Left lung (tissue), 4 donors: ENCODE measurements at regions not wholly inside any gene's neighbourhood (a gene's known extent, or its start where the extent isn't known, plus 50 kb on each side); places are given as distances from the start of the nearest gene placed in this dataset.

Experiments used
- ATAC-seq: fragments of 200-7000 bp; cut with Tn5 transposase; one replicate; pipeline ENCODE4 v1.9.1; 2020; ENCODE audit warnings: moderate library complexity
- DNase-seq, 4 donors: peaks; one replicate each; pipeline ENCODE4 v3.0.0-alpha.2; 2013 to 2020
- H3K27ac ChIP-seq, 2 donors: fragments of 200-600 bp; sonication (generic) in 1 of 2; one replicate each; pipeline versions ENCODE4 v1.5.0 to v1.8.0; 2020 to 2021
- H3K27me3 ChIP-seq, 2 donors: fragments of 200-600 bp; sonication (generic) in 1 of 2; one replicate each; pipeline versions ENCODE4 v1.5.0 to v1.8.0; 2020 to 2021
- H3K36me3 ChIP-seq, 2 donors: fragments of 200-600 bp; sonication (generic) in 1 of 2; one replicate each; pipeline versions ENCODE4 v1.5.0 to v1.8.0; 2020 to 2021
- H3K4me1 ChIP-seq, 2 donors: fragments of 200-600 bp; one replicate each; pipeline ENCODE4 v1.8.0; 2021
- H3K4me3 ChIP-seq, 2 donors: fragments of 200-600 bp; sonication (generic) in 1 of 2; one replicate each; pipeline versions ENCODE4 v1.5.0 to v1.8.0; 2020 to 2021; ENCODE audit warnings: mild to moderate bottlenecking in 1 of 2
- H3K9me3 ChIP-seq, 2 donors: fragments of 200-600 bp; sonication (generic) in 1 of 2; one replicate each; pipeline versions ENCODE4 v1.5.0 to v1.8.0; 2020 to 2021
- intact Hi-C, 2 donors: fragments of 100-400 bp; cut with DNase I; formaldehyde crosslinking; loops; one replicate each; pipeline versions ENCODE4 v1.11.2 to v1.14.2; 2022
- TF ChIP-seq, protein P1 (sequence below), 2 donors: fragments of 200-600 bp; sonication (generic) in 1 of 2; IDR thresholded peaks; one replicate each; pipeline versions ENCODE4 v1.5.0 to v1.8.0; 2021; ENCODE audit warnings: antibody characterized with exemption in 2 of 2
- donor health status: DM: no; HTN: yes; CAD: no.
- donor health status: DM: no; HTN: no; CAD: no.

- TF ChIP-seq, protein P1, sequence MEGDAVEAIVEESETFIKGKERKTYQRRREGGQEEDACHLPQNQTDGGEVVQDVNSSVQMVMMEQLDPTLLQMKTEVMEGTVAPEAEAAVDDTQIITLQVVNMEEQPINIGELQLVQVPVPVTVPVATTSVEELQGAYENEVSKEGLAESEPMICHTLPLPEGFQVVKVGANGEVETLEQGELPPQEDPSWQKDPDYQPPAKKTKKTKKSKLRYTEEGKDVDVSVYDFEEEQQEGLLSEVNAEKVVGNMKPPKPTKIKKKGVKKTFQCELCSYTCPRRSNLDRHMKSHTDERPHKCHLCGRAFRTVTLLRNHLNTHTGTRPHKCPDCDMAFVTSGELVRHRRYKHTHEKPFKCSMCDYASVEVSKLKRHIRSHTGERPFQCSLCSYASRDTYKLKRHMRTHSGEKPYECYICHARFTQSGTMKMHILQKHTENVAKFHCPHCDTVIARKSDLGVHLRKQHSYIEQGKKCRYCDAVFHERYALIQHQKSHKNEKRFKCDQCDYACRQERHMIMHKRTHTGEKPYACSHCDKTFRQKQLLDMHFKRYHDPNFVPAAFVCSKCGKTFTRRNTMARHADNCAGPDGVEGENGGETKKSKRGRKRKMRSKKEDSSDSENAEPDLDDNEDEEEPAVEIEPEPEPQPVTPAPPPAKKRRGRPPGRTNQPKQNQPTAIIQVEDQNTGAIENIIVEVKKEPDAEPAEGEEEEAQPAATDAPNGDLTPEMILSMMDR (IDR thresholded peaks at IDR 0.05), result no peak
- Histone ChIP-seq H3K4me3 (no peak overlapping the region), H3K27ac (no peak overlapping the region), H3K9me3 (no peaks in the 10 kb centered on the region), H3K4me1 (no peaks in the 10 kb centered on the region), H3K27me3 (no peaks in the 10 kb centered on the region), H3K36me3 (no peaks in the 10 kb centered on the region)
- intact Hi-C loops, result no loop called here
- ATAC-seq (no peak), DNase-seq (no peak)
These were observed 329.8 kb downstream of the RDH14 start for GRCh38 chr2:18230668-18231067.

DNA sequence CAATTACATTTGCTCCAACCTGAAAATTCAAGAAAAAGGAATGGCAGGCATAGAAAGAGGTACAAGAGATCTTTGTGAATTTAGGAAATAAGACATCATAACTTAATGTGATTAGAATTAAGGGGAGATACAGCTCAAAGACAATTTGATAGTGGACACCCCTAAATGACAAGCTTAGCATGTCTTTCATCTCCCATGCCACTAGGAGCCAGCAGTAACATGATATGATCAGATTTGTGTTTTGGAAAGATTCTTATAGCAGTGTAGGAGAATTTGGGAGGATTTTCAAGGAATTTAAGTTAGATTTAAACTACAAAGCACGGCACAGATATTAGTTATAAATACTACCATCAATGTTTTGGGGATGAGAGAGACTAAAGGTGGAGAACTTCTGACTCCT is 340.8 kb downstream of the RDH14 start:
- DNase-seq, result no peak
- TF ChIP-seq, protein P1 (IDR thresholded peaks at IDR 0.05), result no peak
- no peaks in the 10 kb centered on the region for H3K4me1 ChIP-seq
- intact Hi-C loops, result no loop called here
- no peaks in the 10 kb centered on the region for H3K9me3 ChIP-seq
- no peak for ATAC-seq
- H3K4me3 ChIP-seq, result no peak overlapping the region
- H3K36me3 ChIP-seq, result no peaks in the 10 kb centered on the region
- H3K27me3 ChIP-seq, result no peaks in the 10 kb centered on the region
- no peak overlapping the region for H3K27ac ChIP-seq

DNA sequence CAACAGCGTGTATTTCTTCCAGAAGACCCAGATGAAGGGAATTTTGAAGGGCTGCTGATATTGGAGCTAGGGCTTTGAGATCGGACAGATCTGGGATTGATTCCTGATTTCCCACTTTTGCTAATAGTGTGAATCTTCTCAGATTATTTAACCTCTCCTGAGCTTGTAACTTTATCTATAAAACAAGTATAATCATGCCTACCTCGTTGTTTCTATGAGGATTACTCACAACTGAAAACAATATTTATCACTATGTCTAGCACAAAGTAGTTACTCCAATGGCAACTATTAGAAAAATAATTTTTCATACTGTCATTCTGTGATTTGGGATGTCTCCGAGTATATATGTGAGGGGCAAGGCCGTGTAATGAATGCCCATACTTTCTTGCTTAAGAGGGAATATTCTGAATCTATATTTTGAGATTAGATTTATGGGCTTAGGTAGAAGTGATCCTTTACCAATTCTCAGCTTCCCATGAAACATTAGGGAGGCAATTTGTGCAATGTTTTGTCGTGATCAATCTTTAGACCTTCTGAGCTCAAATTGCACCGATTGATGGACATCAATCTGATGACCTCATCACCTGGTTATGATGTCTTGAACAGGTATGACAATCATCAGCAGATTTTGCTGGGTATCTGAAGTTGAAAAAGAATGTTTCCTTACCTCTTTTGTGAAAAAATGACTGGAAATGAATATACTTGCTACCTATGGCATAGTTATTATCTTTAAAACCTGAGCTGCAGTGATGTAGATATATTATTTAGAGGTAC is 339.9 kb downstream of the KCNS3 start:
- ATAC-seq (no peak), DNase-seq (no peak)
- no peak overlapping the region for H3K4me3 ChIP-seq

DNA sequence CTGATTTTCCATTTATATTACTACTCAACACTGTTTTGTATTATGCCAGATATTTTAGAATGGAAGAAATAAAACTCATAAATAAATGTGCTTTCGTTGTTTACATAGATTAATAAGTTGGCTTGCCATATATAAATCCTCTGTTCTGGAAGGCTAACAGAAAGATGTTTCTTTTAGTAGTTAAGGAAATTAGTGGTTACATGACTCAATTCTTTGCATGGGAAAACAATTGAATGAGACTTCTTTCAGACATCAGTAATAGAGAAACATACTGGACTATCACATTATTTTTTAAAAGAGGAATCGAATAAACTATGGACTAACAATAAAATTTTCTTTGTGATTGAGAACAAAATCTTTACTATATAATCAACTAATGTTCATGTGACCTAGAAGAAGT is 336.5 kb downstream of the KCNS3 start:
- no peak overlapping the region for H3K4me3 ChIP-seq
- no peak for ATAC-seq
- H3K4me1 ChIP-seq, result no peaks in the 10 kb centered on the region
- no peak overlapping the region for H3K27ac ChIP-seq
- no peaks in the 10 kb centered on the region for H3K9me3 ChIP-seq
- DNase-seq, result no peak
- H3K36me3 ChIP-seq, result no peaks in the 10 kb centered on the region
- TF ChIP-seq, protein P1 (IDR thresholded peaks at IDR 0.05), result no peak
- no peaks in the 10 kb centered on the region for H3K27me3 ChIP-seq
- intact Hi-C loops, result no loop called here

More for the DNA sequence above, 339.9 kb downstream of the KCNS3 start:
- intact Hi-C loops, result no loop called here
- no peaks in the 10 kb centered on the region for H3K9me3 ChIP-seq
- TF ChIP-seq, protein P1 (IDR thresholded peaks at IDR 0.05), result no peak
- no peaks in the 10 kb centered on the region for H3K4me1 ChIP-seq
- no peak overlapping the region for H3K27ac ChIP-seq
- H3K27me3 ChIP-seq, result no peaks in the 10 kb centered on the region
- H3K36me3 ChIP-seq, result no peaks in the 10 kb centered on the region

- no peak for ATAC-seq
- H3K36me3 ChIP-seq, result no peaks in the 10 kb centered on the region
- DNase-seq, result no peak
- no peaks in the 10 kb centered on the region for H3K4me1 ChIP-seq
- TF ChIP-seq, protein P1 (IDR thresholded peaks at IDR 0.05), result no peak
- H3K4me3 ChIP-seq, result no peak overlapping the region
- no peaks in the 10 kb centered on the region for H3K9me3 ChIP-seq
- H3K27me3 ChIP-seq, result no peaks in the 10 kb centered on the region
- intact Hi-C loops, result no loop called here
- H3K27ac ChIP-seq, result no peak overlapping the region
These were observed 335.5 kb downstream of the KCNS3 start for GRCh38 chr2:18213986-18214385.
